BE2C (cell line): ENCODE measurements at regions not wholly inside any gene's neighbourhood (a gene's known extent, or its start where the extent isn't known, plus 50 kb on each side); places are given as distances from the start of the nearest gene placed in this dataset.
"Not testable (repeated sequence)": the region's sequence is repeated elsewhere in the genome, so short reads cannot be mapped to it uniquely, and the experiment has no call there.

Experiments
- DNase-seq: peaks from one replicate; pipeline ENCODE4 v3.0.0-alpha.2; 2020
- H3K27me3 ChIP-seq: fragments of 250-450 bp; sonication (Bioruptor Pico); 2 replicates; pipeline ENCODE4 v1.5.1; 2020; ENCODE audit warnings: mild to moderate bottlenecking
- H3K36me3 ChIP-seq: fragments of 250-450 bp; sonication (Bioruptor Pico); 2 replicates; pipeline ENCODE4 v1.5.1; 2020; ENCODE audit warnings: mild to moderate bottlenecking
- H3K4me1 ChIP-seq: fragments of 250-450 bp; sonication (Bioruptor Pico); 2 replicates; pipeline ENCODE4 v1.5.1; 2020
- H3K4me3 ChIP-seq: 2 replicates; pipeline ENCODE4 v1.5.1; 2011; ENCODE audit warnings: low read depth, low read length
- H3K9me3 ChIP-seq: fragments of 250-450 bp; sonication (Bioruptor Pico); 2 replicates; pipeline ENCODE4 v1.5.1; 2020
- CTCF ChIP-seq: IDR thresholded peaks from 2 replicates; pipeline ENCODE4 v1.5.1; 2012; ENCODE audit warnings: mild to moderate bottlenecking, low read depth, low read length

GRCh38 chr5:171725205-171725601, 60.4 kb upstream of the SMIM23 start:
- Histone ChIP-seq H3K27me3 (peaks cover 16% of the 10 kb centered on the region), H3K9me3 (no peaks in the 10 kb centered on the region)

GRCh38 chr5:171726819-171727218, 58.8 kb upstream of the SMIM23 start:
- H3K27me3 ChIP-seq, result peaks cover 15% of the 10 kb centered on the region
- H3K4me1 ChIP-seq, H3K36me3 ChIP-seq, DNase-seq, H3K9me3 ChIP-seq, H3K4me3 ChIP-seq: not testable (repeated sequence)

More at GRCh38 chr5:171725205-171725601, 60.4 kb upstream of the SMIM23 start:
- no peaks in the 10 kb centered on the region for H3K4me1 ChIP-seq
- TF ChIP-seq CTCF, result no peak
- H3K36me3 ChIP-seq, result no peaks in the 10 kb centered on the region
- DNase-seq, result no peak
- H3K4me3 ChIP-seq, result no peak overlapping the region

GRCh38 chr5:171728686-171729085, 56.9 kb upstream of the SMIM23 start:
- no peak for DNase-seq
- Histone ChIP-seq H3K9me3 (no peaks in the 10 kb centered on the region), H3K27me3 (peaks cover 13% of the 10 kb centered on the region), H3K36me3 (no peaks in the 10 kb centered on the region), H3K4me1 (no peaks in the 10 kb centered on the region), H3K4me3 (no peak overlapping the region)
- no peak for TF ChIP-seq CTCF
